Vagina (tissue), 2 donors: ENCODE measurements at regions not wholly inside any gene's neighbourhood (a gene's known extent, or its start where the extent isn't known, plus 50 kb on each side); places are given as distances from the start of the nearest gene placed in this dataset.

Experiments used
- DNase-seq, 2 donors: peaks; one replicate each; pipeline ENCODE4 v3.0.0-alpha.2; 2017; ENCODE audit errors: extremely low spot score in 2 of 2
- H3K27ac ChIP-seq: fragments of 200-600 bp; sonication (generic); one replicate; pipeline ENCODE4 v1.5.1; 2019
- H3K27me3 ChIP-seq: fragments of 200-600 bp; sonication (generic); one replicate; pipeline ENCODE4 v1.5.1; 2019
- H3K36me3 ChIP-seq, 2 donors: fragments of 200-600 bp; sonication (generic); one replicate each; pipeline ENCODE4 v1.5.1; 2017 to 2019
- H3K4me1 ChIP-seq: fragments of 200-600 bp; sonication (generic); one replicate; pipeline ENCODE4 v1.5.1; 2019
- H3K4me3 ChIP-seq, 2 donors: fragments of 200-600 bp; sonication (generic); 1 replicate in 1 of 2; 2 replicates in 1 of 2; pipeline ENCODE4 v1.5.1; 2016 to 2019
- H3K9me3 ChIP-seq: fragments of 200-600 bp; sonication (generic); one replicate; pipeline ENCODE4 v1.5.1; 2019
- POLR2A ChIP-seq, 2 donors: fragments of 450-650 bp; IDR thresholded peaks; one replicate each; pipeline ENCODE4 v1.6.1; 2017; ENCODE audit warnings: antibody characterized with exemption in 2 of 2, mild to moderate bottlenecking in 2 of 2, moderate library complexity in 2 of 2
- POLR2AphosphoS5 ChIP-seq, 2 donors: sonication (generic); formaldehyde crosslinking; IDR thresholded peaks; one replicate each; pipeline ENCODE4 v1.9.0; 2017; ENCODE audit warnings: antibody characterized with exemption in 2 of 2, mild to moderate bottlenecking in 2 of 2, low read depth in 1 of 2; ENCODE audit not compliant: insufficient read depth in 1 of 2
- intact Hi-C: fragments of 100-400 bp; cut with DNase I; formaldehyde crosslinking; loops from one replicate; pipeline ENCODE4 v1.15.1; 2023
- TF ChIP-seq, protein P1 (sequence below), 3 experiments: fragments of 450-650 bp in 2 of 3; fragments of 200-600 bp in 1 of 3; sonication (generic) in 1 of 3; IDR thresholded peaks; one replicate each; pipeline ENCODE4 v1.5.1; 2017 to 2019; ENCODE audit warnings: antibody characterized with exemption in 3 of 3, mild to moderate bottlenecking in 2 of 3, moderate library complexity in 2 of 3

- no peak overlapping the region for H3K4me3 ChIP-seq
- intact Hi-C loops = no loop called here
- no peaks in the 10 kb centered on the region for H3K9me3 ChIP-seq
- H3K27me3 ChIP-seq = no peaks in the 10 kb centered on the region
- H3K27ac ChIP-seq = no peak overlapping the region
- DNase-seq = no peak
- TF ChIP-seq, protein P1, sequence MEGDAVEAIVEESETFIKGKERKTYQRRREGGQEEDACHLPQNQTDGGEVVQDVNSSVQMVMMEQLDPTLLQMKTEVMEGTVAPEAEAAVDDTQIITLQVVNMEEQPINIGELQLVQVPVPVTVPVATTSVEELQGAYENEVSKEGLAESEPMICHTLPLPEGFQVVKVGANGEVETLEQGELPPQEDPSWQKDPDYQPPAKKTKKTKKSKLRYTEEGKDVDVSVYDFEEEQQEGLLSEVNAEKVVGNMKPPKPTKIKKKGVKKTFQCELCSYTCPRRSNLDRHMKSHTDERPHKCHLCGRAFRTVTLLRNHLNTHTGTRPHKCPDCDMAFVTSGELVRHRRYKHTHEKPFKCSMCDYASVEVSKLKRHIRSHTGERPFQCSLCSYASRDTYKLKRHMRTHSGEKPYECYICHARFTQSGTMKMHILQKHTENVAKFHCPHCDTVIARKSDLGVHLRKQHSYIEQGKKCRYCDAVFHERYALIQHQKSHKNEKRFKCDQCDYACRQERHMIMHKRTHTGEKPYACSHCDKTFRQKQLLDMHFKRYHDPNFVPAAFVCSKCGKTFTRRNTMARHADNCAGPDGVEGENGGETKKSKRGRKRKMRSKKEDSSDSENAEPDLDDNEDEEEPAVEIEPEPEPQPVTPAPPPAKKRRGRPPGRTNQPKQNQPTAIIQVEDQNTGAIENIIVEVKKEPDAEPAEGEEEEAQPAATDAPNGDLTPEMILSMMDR (IDR thresholded peaks at IDR 0.05) = no peak
- TF ChIP-seq POLR2A (IDR thresholded peaks at IDR 0.05) (no peak), POLR2AphosphoS5 (IDR thresholded peaks at IDR 0.05; ENCODE audit: insufficient read depth in 1 of 2, low read depth in 1 of 2) (no peak)
- no peaks in the 10 kb centered on the region for H3K36me3 ChIP-seq
- no peaks in the 10 kb centered on the region for H3K4me1 ChIP-seq
Measured at GRCh38 chr13:84651705-84652104, 769.4 kb upstream of the SLITRK1 start.

DNA sequence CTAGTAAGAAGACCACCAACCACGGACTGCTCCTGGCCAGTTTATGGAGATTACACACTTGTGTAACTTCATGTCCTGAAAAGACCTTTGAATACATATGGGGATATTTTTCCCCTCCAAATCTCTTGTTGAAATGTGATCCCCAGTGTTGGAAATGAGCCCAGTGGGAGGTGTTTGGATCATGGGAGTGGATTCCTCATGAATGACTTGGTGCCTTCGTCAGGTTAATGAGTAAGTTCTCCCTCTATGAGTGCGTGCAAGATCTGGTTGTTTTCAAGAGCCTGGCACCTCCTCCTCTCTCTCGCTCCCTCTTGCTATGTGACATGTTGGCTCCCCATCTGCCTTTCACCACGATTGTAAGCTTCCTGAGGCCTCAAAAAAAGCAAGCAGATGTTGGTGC is 769.0 kb upstream of the SLITRK1 start:
- TF ChIP-seq, protein P1 (IDR thresholded peaks at IDR 0.05) = no peak
- TF ChIP-seq POLR2A (IDR thresholded peaks at IDR 0.05) (no peak), POLR2AphosphoS5 (IDR thresholded peaks at IDR 0.05; ENCODE audit: insufficient read depth in 1 of 2, low read depth in 1 of 2) (no peak)
- H3K27ac ChIP-seq = no peak overlapping the region
- H3K36me3 ChIP-seq = no peaks in the 10 kb centered on the region
- H3K4me3 ChIP-seq = no peak overlapping the region
- no peaks in the 10 kb centered on the region for H3K9me3 ChIP-seq
- no peaks in the 10 kb centered on the region for H3K4me1 ChIP-seq
- intact Hi-C loops = no loop called here
- no peak for DNase-seq
- H3K27me3 ChIP-seq = no peaks in the 10 kb centered on the region

GRCh38 chr13:84649853-84650252 is 767.6 kb upstream of the SLITRK1 start:
- no peaks in the 10 kb centered on the region for H3K9me3 ChIP-seq
- H3K4me3 ChIP-seq = no peak overlapping the region
- H3K27me3 ChIP-seq = no peaks in the 10 kb centered on the region
- H3K36me3 ChIP-seq = no peaks in the 10 kb centered on the region
- H3K4me1 ChIP-seq = no peaks in the 10 kb centered on the region
- intact Hi-C loops = no loop called here
- TF ChIP-seq POLR2A (IDR thresholded peaks at IDR 0.05) (no peak), POLR2AphosphoS5 (IDR thresholded peaks at IDR 0.05; ENCODE audit: insufficient read depth in 1 of 2, low read depth in 1 of 2) (no peak)
- TF ChIP-seq, protein P1 (IDR thresholded peaks at IDR 0.05) = no peak
- no peak overlapping the region for H3K27ac ChIP-seq
- no peak for DNase-seq

DNA sequence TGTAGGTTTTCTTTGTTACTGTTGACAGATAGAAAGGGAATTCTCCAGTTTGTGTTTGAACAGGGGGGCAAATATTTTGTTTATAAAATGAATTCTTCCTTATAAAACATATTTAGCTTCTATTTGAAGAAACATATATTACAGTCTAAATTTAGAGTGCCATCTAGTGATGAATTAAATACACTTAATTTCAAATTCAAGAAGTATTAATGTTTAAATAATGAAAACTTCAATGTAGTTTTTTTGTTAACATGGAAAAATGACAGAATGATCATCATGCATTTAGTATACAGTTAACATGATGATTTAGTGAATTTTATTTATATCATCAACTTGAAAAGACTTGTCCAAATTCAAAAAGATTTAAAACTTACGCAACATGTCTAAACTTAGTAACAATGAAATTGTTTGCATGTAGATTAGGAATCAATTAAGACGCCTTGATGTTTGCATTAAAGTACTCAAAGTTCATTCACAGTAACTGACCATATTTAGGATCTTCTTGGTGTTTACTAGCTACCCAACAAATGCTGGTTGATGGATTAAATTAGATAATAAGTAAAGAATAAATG is 765.9 kb upstream of the SLITRK1 start:
- no peak for DNase-seq
- Histone ChIP-seq H3K4me1 (no peaks in the 10 kb centered on the region), H3K27me3 (no peaks in the 10 kb centered on the region), H3K9me3 (no peaks in the 10 kb centered on the region), H3K36me3 (no peaks in the 10 kb centered on the region), H3K4me3 (no peak overlapping the region), H3K27ac (no peak overlapping the region)
- intact Hi-C loops = no loop called here
- TF ChIP-seq POLR2A (IDR thresholded peaks at IDR 0.05) = no peak
- no peak for TF ChIP-seq POLR2AphosphoS5 (IDR thresholded peaks at IDR 0.05; ENCODE audit: insufficient read depth in 1 of 2, low read depth in 1 of 2)
- TF ChIP-seq, protein P1 (IDR thresholded peaks at IDR 0.05) = no peak

GRCh38 chr13:84646957-84647356 is 764.7 kb upstream of the SLITRK1 start:
- no peaks in the 10 kb centered on the region for H3K36me3 ChIP-seq
- intact Hi-C loops = no loop called here
- DNase-seq = no peak
- H3K4me3 ChIP-seq = no peak overlapping the region
- no peaks in the 10 kb centered on the region for H3K9me3 ChIP-seq
- TF ChIP-seq, protein P1 (IDR thresholded peaks at IDR 0.05) = no peak
- TF ChIP-seq POLR2A (IDR thresholded peaks at IDR 0.05) = no peak
- no peak for TF ChIP-seq POLR2AphosphoS5 (IDR thresholded peaks at IDR 0.05; ENCODE audit: insufficient read depth in 1 of 2, low read depth in 1 of 2)
- H3K4me1 ChIP-seq = no peaks in the 10 kb centered on the region
- H3K27me3 ChIP-seq = no peaks in the 10 kb centered on the region
- no peak overlapping the region for H3K27ac ChIP-seq
